ENCODE measurements at regions not wholly inside any gene's neighbourhood (a gene's known extent, or its start where the extent isn't known, plus 50 kb on each side); places are given as distances from the start of the nearest gene placed in this dataset.

- Histone ChIP-seq H3K4me3 (ENCODE audit: low read length) (no peak overlapping the region), H2AFZ (ENCODE audit: low read depth, low read length) (no peak overlapping the region), H3K36me3 (ENCODE audit: insufficient read depth, low read length) (no peaks in the 10 kb centered on the region), H3K4me1 (ENCODE audit: insufficient read depth, low read length) (peaks cover 17% of the 10 kb centered on the region), H3K9me3 (ENCODE audit: low read length) (peaks cover 2% of the 10 kb centered on the region), H3K27me3 (ENCODE audit: insufficient read depth, low read length) (peaks cover 53% of the 10 kb centered on the region)
These were observed 256.5 kb downstream of the SHQ1 start for GRCh38 chr3:72591522-72592421.

DNA sequence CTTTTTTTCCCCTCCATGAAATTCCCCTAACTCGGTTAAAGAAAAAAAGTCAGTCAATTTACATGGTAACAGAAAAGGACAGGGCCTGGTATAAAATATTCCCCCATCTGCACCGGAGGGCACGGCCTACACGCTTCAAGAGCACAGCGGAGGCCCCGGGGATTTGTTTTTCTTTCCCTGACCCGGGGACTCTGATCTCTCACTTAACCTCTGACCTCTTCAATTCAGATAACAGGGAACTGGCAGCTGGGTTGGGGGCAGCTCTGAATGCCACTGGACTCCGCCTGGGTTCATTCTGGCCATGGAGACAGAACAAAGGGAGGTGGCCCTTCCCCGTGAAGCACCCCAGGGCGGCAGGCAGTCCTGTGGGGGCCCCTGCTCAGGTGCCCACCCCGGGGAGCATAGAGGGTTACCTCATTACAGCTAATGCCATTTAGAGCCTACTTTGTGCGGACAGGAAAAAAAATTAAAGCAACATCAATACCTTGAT is 257.5 kb downstream of the SHQ1 start:
- peaks cover 51% of the 10 kb centered on the region for H3K27me3 ChIP-seq (ENCODE audit: insufficient read depth, low read length)
- peaks cover 2% of the 10 kb centered on the region for H3K9me3 ChIP-seq (ENCODE audit: low read length)
- H3K36me3 ChIP-seq (ENCODE audit: insufficient read depth, low read length) = no peaks in the 10 kb centered on the region
- peaks cover 22% of the 10 kb centered on the region for H3K4me1 ChIP-seq (ENCODE audit: insufficient read depth, low read length)
- no peak overlapping the region for H3K4me3 ChIP-seq (ENCODE audit: low read length)
- H2AFZ ChIP-seq (ENCODE audit: low read depth, low read length) = no peak overlapping the region

DNA sequence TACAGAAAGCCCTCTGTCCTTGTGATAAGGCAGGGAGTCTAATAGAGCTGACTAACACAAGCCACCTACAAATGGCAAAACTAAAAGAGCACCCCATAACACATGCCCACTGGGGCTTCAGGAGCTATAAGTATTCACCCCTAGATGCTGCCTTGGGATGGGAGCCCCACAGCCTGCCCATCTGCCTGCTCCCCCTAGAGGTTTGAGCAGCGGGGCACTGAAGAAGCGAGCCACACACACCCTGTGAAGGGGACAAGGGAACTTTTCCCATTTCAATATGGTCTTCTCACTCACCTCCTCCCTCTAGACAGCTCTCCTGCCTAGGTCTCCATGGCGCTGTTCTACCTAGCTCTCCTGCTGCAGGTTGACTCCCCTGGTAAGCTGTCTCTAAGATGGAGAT is 261.0 kb downstream of the SHQ1 start:
- Histone ChIP-seq H3K4me3 (ENCODE audit: low read length) (no peak overlapping the region), H3K9me3 (ENCODE audit: low read length) (no peaks in the 10 kb centered on the region), H3K27me3 (ENCODE audit: insufficient read depth, low read length) (peaks cover 38% of the 10 kb centered on the region), H3K36me3 (ENCODE audit: insufficient read depth, low read length) (no peaks in the 10 kb centered on the region), H3K4me1 (ENCODE audit: insufficient read depth, low read length) (peaks cover 22% of the 10 kb centered on the region), H2AFZ (ENCODE audit: low read depth, low read length) (no peak overlapping the region)

- Histone ChIP-seq H3K4me3 (ENCODE audit: low read length) (no peak overlapping the region), H3K36me3 (ENCODE audit: insufficient read depth, low read length) (no peaks in the 10 kb centered on the region), H3K27me3 (ENCODE audit: insufficient read depth, low read length) (peaks cover 40% of the 10 kb centered on the region)
These were observed 261.6 kb downstream of the SHQ1 start for GRCh38 chr3:72586694-72587093.

DNA sequence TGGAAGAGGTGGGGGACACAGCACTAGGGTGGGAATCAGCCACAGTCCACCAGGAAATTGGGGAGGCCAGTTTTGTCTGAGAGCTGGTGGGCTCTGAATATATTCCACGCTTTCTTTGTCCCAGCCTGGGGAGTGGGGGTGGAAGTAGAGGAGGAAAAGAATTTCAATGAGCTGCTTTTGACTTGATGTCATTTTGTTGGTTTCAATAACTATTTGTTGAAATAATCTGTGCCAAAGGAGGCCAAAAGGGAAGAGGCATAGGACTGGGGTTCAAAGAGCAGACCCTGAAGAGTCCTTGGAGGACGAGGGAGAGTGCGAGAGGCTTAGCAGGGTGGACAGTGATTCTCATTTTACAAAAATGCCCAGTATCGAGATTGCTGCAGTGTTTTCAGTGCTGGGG is 262.3 kb downstream of the SHQ1 start:
- H3K4me1 ChIP-seq (ENCODE audit: insufficient read depth, low read length) = peaks cover 14% of the 10 kb centered on the region
- no peaks in the 10 kb centered on the region for H3K36me3 ChIP-seq (ENCODE audit: insufficient read depth, low read length)
- peaks cover 47% of the 10 kb centered on the region for H3K27me3 ChIP-seq (ENCODE audit: insufficient read depth, low read length)
- no peaks in the 10 kb centered on the region for H3K9me3 ChIP-seq (ENCODE audit: low read length)
- H2AFZ ChIP-seq (ENCODE audit: low read depth, low read length) = no peak overlapping the region
- no peak overlapping the region for H3K4me3 ChIP-seq (ENCODE audit: low read length)

More at GRCh38 chr3:72586694-72587093, 261.6 kb downstream of the SHQ1 start:
- no peaks in the 10 kb centered on the region for H3K9me3 ChIP-seq (ENCODE audit: low read length)
- peaks cover 22% of the 10 kb centered on the region for H3K4me1 ChIP-seq (ENCODE audit: insufficient read depth, low read length)
- no peak overlapping the region for H2AFZ ChIP-seq (ENCODE audit: low read depth, low read length)

- H3K9me3 ChIP-seq (ENCODE audit: low read length) = no peaks in the 10 kb centered on the region
- peaks cover 7% of the 10 kb centered on the region for H3K4me1 ChIP-seq (ENCODE audit: insufficient read depth, low read length)
- H2AFZ ChIP-seq (ENCODE audit: low read depth, low read length) = no peak overlapping the region
- H3K4me3 ChIP-seq (ENCODE audit: low read length) = no peak overlapping the region
- H3K27me3 ChIP-seq (ENCODE audit: insufficient read depth, low read length) = peaks cover 59% of the 10 kb centered on the region
- no peaks in the 10 kb centered on the region for H3K36me3 ChIP-seq (ENCODE audit: insufficient read depth, low read length)
These were observed 264.0 kb downstream of the SHQ1 start for GRCh38 chr3:72584262-72584661.

DNA sequence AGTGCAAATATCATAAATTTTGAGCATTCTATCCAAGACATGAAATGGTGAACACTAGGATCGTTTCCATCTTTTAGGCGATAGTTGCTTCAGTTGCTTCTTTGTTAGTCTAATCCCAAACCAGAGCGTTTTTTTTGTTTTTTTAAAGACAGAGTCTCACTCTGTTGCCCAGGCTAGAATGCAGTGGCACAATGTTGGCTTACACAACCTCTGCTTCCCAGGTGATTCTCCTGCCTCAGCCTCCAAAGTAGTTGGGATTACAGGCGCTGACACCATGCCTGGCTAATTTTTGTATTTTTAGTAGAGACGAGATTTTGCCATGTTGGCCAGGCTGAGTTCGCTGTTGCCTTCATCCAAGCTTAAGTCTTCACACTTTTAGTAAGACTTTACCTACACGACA is 265.3 kb downstream of the SHQ1 start:
- Histone ChIP-seq H2AFZ (ENCODE audit: low read depth, low read length) (no peak overlapping the region), H3K36me3 (ENCODE audit: insufficient read depth, low read length) (no peaks in the 10 kb centered on the region), H3K27me3 (ENCODE audit: insufficient read depth, low read length) (peaks cover 58% of the 10 kb centered on the region), H3K4me3 (ENCODE audit: low read length) (no peak overlapping the region), H3K4me1 (ENCODE audit: insufficient read depth, low read length) (peaks cover 7% of the 10 kb centered on the region), H3K9me3 (ENCODE audit: low read length) (no peaks in the 10 kb centered on the region)

DNA sequence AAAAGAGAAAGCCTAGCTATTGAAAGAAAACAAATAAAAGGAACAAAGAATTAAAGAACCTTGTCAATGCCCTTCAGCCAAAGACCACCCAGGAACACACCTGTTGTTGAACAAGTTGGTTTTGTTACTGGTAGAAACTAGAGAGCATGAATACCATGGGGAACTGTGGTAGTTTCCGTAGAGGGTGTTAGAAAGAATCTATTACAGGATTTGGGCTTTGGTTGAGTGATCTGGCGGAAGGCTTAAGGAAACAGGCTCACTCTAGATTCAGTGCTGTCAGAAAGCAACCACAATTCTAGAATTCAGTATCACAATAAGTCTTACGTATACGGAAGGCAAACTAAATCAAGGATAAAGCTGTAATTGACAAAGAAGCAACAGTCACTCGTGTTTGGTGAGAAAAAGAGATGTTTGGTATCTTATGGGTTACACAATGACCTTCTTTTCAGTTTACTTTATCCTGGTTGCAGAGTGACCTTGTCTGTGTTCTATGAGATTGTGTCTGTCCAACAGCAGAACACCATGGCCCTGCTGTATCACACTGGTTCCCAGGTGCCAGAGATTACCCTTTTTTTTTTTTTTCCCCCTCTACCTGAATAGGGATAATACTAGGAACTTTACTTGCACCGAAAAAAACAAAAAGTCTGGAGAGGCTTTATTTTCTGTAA is 265.9 kb downstream of the SHQ1 start:
- H3K9me3 ChIP-seq (ENCODE audit: low read length) = no peaks in the 10 kb centered on the region
- peaks cover 55% of the 10 kb centered on the region for H3K27me3 ChIP-seq (ENCODE audit: insufficient read depth, low read length)
- H3K36me3 ChIP-seq (ENCODE audit: insufficient read depth, low read length) = no peaks in the 10 kb centered on the region
- peaks cover 7% of the 10 kb centered on the region for H3K4me1 ChIP-seq (ENCODE audit: insufficient read depth, low read length)
- H2AFZ ChIP-seq (ENCODE audit: low read depth, low read length) = no peak overlapping the region
- no peak overlapping the region for H3K4me3 ChIP-seq (ENCODE audit: low read length)

DNA sequence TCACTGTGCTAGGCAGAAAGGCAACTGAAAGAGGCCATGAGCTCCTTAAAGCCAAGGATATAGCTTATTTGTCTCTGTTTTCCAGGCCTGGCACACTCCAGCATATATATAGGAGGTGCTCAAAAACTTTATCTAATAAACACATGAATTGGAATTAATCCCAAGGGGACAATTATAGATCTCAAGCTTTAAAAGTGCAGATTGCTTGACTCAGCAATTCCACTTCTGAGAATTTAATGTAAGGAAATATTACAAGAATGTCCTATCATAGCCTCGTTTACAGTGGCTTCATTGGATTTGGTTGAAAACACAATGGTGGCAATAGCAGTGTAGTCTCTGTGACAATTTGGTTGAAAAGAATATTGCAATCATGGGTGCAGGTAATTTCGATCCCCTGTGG is 267.3 kb downstream of the SHQ1 start:
- Histone ChIP-seq H3K4me3 (ENCODE audit: low read length) (no peak overlapping the region), H2AFZ (ENCODE audit: low read depth, low read length) (no peak overlapping the region), H3K4me1 (ENCODE audit: insufficient read depth, low read length) (peaks cover 4% of the 10 kb centered on the region), H3K9me3 (ENCODE audit: low read length) (no peaks in the 10 kb centered on the region), H3K36me3 (ENCODE audit: insufficient read depth, low read length) (no peaks in the 10 kb centered on the region), H3K27me3 (ENCODE audit: insufficient read depth, low read length) (peaks cover 49% of the 10 kb centered on the region)

- Histone ChIP-seq H3K4me3 (ENCODE audit: low read length) (no peak overlapping the region), H2AFZ (ENCODE audit: low read depth, low read length) (no peak overlapping the region), H3K36me3 (ENCODE audit: insufficient read depth, low read length) (no peaks in the 10 kb centered on the region), H3K9me3 (ENCODE audit: low read length) (no peaks in the 10 kb centered on the region), H3K27me3 (ENCODE audit: insufficient read depth, low read length) (peaks cover 47% of the 10 kb centered on the region), H3K4me1 (ENCODE audit: insufficient read depth, low read length) (peaks cover 2% of the 10 kb centered on the region)
These were observed 267.9 kb downstream of the SHQ1 start for GRCh38 chr3:72580246-72580756.

GRCh38 chr3:72579581-72580245 is 268.5 kb downstream of the SHQ1 start:
- H3K4me3 ChIP-seq (ENCODE audit: low read length) = no peak overlapping the region
- no peaks in the 10 kb centered on the region for H3K36me3 ChIP-seq (ENCODE audit: insufficient read depth, low read length)
- H3K9me3 ChIP-seq (ENCODE audit: low read length) = no peaks in the 10 kb centered on the region
- H3K27me3 ChIP-seq (ENCODE audit: insufficient read depth, low read length) = peaks cover 45% of the 10 kb centered on the region
- H2AFZ ChIP-seq (ENCODE audit: low read depth, low read length) = no peak overlapping the region
- peaks cover 2% of the 10 kb centered on the region for H3K4me1 ChIP-seq (ENCODE audit: insufficient read depth, low read length)

- no peak overlapping the region for H2AFZ ChIP-seq (ENCODE audit: low read depth, low read length)
- H3K9me3 ChIP-seq (ENCODE audit: low read length) = no peaks in the 10 kb centered on the region
- H3K4me1 ChIP-seq (ENCODE audit: insufficient read depth, low read length) = peaks cover 2% of the 10 kb centered on the region
- peaks cover 45% of the 10 kb centered on the region for H3K27me3 ChIP-seq (ENCODE audit: insufficient read depth, low read length)
- H3K4me3 ChIP-seq (ENCODE audit: low read length) = no peak overlapping the region
- no peaks in the 10 kb centered on the region for H3K36me3 ChIP-seq (ENCODE audit: insufficient read depth, low read length)
These were observed 269.1 kb downstream of the SHQ1 start for GRCh38 chr3:72579191-72579580.

GRCh38 chr3:72577190-72577589 is 271.1 kb downstream of the SHQ1 start:
- H3K36me3 ChIP-seq (ENCODE audit: insufficient read depth, low read length) = no peaks in the 10 kb centered on the region
- H3K27me3 ChIP-seq (ENCODE audit: insufficient read depth, low read length) = peaks cover 52% of the 10 kb centered on the region
- peaks cover 1% of the 10 kb centered on the region for H3K4me1 ChIP-seq (ENCODE audit: insufficient read depth, low read length)
- H3K4me3 ChIP-seq (ENCODE audit: low read length) = no peak overlapping the region
- no peak overlapping the region for H2AFZ ChIP-seq (ENCODE audit: low read depth, low read length)
- H3K9me3 ChIP-seq (ENCODE audit: low read length) = no peaks in the 10 kb centered on the region

All from neuron (in vitro differentiated cells).